Duodenal mucosa (tissue), 2 donors: ENCODE measurements at regions not wholly inside any gene's neighbourhood (a gene's known extent, or its start where the extent isn't known, plus 50 kb on each side); places are given as distances from the start of the nearest gene placed in this dataset.
"Not testable (repeated sequence)": the region's sequence is repeated elsewhere in the genome, so short reads cannot be mapped to it uniquely, and the experiment has no call there.

Experiments used
- H3K27ac ChIP-seq: one replicate; pipeline ENCODE4 v1.7.0; 2013; ENCODE audit warnings: low read depth, low read length
- H3K27me3 ChIP-seq, 2 donors: one replicate each; pipeline ENCODE4 v1.7.0; 2013; ENCODE audit warnings: low read length in 2 of 2, control low read depth in 1 of 2; ENCODE audit not compliant: insufficient read depth in 2 of 2, control insufficient read depth in 1 of 2
- H3K36me3 ChIP-seq, 2 donors: one replicate each; pipeline ENCODE4 v1.7.0; 2013; ENCODE audit warnings: low read length in 2 of 2, control low read depth in 1 of 2; ENCODE audit not compliant: insufficient read depth in 2 of 2, control insufficient read depth in 1 of 2
- H3K4me1 ChIP-seq, 2 donors: one replicate each; pipeline ENCODE4 v1.7.0; 2013; ENCODE audit warnings: low read length in 2 of 2, control low read depth in 1 of 2; ENCODE audit not compliant: insufficient read depth in 2 of 2, control insufficient read depth in 1 of 2
- H3K4me3 ChIP-seq, 2 donors: one replicate each; pipeline ENCODE4 v1.7.0; 2013; ENCODE audit warnings: low read length in 2 of 2, low read depth in 1 of 2
- H3K9ac ChIP-seq, 2 donors: one replicate each; pipeline ENCODE4 v1.7.0; 2013; ENCODE audit warnings: low read length in 2 of 2, low read depth in 1 of 2
- H3K9me3 ChIP-seq, 2 donors: one replicate each; pipeline ENCODE4 v1.7.0; 2013; ENCODE audit warnings: low read length in 2 of 2, control low read depth in 1 of 2; ENCODE audit not compliant: control insufficient read depth in 1 of 2

DNA sequence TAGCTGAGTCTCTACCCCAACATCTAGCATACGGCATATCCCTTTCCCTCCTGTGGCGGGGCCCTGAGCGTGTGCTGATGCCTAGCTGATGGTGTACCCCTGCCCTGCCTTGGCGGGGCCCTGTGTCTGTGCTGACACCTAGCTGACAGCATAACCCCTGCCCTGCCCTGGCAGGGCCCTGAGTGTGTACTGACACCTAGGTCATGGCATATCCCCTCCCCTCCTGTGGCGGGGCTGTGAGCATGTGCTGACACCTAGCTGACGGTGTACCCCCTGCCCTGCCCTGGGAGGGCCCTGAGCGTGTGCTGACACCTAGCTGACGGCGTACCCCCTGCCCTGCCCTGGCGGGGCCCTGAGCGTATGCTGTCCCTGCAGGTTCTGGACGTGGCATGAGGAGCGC, 414.0 kb upstream of the AMELY start:
- H3K9ac ChIP-seq = no peak overlapping the region
- no peak overlapping the region for H3K4me3 ChIP-seq
- H3K36me3 ChIP-seq = peaks cover 0 to 16% of the 10 kb centered on the region in 2 donors
- no peak overlapping the region for H3K27ac ChIP-seq
- H3K4me1 ChIP-seq = no peaks in the 10 kb centered on the region
- H3K9me3 ChIP-seq = no peaks in the 10 kb centered on the region
- no peaks in the 10 kb centered on the region for H3K27me3 ChIP-seq

DNA sequence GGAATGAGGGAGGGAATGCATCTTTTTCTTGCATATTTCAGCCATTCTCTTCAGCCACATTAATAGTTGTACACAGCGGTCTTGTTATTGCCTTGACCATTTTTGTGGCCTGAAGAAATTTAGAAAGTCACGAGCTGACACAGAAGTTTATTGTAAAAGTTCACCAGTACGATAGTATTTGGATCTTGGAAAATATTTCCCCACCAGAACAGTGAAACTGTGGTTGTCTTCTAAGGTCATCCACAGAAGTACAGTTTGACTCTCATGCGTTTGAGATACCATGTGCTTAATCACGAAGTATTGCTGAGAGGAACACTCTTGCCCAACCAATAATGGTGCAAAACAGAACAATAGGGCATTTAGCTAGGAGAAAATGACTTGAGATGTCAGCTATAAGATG, 409.2 kb upstream of the AMELY start:
- Histone ChIP-seq H3K27ac (no peak overlapping the region), H3K27me3 (no peaks in the 10 kb centered on the region), H3K4me1 (no peaks in the 10 kb centered on the region), H3K36me3 (peaks cover 0 to 12% of the 10 kb centered on the region in 2 donors), H3K9ac (no peak overlapping the region), H3K9me3 (no peaks in the 10 kb centered on the region), H3K4me3 (no peak overlapping the region)

DNA sequence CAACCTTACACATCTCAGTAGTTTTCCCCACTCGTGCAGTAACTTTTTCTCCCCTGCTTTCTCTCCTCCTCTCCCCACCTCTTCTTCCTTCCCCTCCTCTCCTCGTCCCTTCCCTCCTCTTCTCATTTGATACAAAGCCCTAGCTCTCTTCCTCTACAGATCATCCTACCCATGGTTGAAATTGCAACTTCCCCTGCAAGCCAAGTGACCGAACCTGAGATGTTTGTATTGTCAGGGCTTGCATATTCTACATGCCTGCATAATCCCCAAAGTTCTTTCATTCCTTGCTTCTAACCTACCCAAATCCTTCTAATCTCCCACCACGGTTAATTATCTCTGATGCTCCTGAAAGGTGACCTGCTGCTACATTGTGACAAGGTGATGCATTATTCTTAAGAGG, 408.6 kb upstream of the AMELY start:
- not testable (repeated sequence) for H3K9ac ChIP-seq, H3K27me3 ChIP-seq, H3K27ac ChIP-seq, H3K9me3 ChIP-seq, H3K36me3 ChIP-seq, H3K4me3 ChIP-seq, H3K4me1 ChIP-seq

DNA sequence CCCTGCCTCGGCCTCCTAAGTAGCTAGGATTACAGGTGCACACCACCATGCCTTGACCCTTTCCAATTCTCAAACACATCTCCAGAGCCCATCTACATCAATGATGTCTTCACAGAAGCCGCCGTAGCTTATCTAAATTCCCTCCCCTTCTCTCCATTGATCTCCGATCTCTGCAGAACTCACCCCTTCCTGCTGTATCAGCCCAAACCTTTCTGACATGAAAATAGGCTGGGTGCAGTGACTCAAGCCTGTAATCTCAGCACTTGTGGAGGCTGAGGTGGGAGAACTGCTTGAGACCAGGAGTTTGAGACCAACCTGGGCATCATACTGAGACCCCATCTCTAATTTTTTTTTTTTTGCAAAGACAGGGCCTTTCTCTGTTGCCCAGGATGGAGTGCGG, 406.6 kb upstream of the AMELY start:
- Histone ChIP-seq H3K9ac (no peak overlapping the region), H3K4me3 (no peak overlapping the region), H3K27me3 (no peaks in the 10 kb centered on the region), H3K27ac (no peak overlapping the region), H3K4me1 (no peaks in the 10 kb centered on the region), H3K9me3 (no peaks in the 10 kb centered on the region), H3K36me3 (peaks cover 0 to 8% of the 10 kb centered on the region in 2 donors)

DNA sequence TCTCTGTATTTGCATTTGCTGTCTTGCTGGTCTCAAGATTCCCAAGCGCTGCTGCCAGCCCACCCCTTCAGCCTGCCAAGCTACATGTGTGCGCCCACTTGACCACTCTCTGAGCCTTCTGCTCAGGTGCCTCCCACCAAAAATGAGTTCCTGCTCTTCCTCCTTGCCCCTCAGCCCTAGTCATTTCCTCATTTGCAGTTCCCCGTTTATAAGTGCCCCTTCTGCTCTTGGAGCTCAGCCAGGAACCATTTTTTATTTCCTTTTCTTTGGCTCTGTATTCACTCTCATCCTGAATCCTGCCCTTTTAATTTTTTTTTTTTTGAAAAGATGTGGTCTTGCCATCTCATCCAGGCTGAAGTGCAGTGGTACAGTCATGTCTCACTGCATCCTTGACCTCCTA, 406.0 kb upstream of the AMELY start:
- Histone ChIP-seq H3K27ac (no peak overlapping the region), H3K4me3 (no peak overlapping the region), H3K27me3 (no peaks in the 10 kb centered on the region), H3K4me1 (no peaks in the 10 kb centered on the region), H3K9ac (no peak overlapping the region), H3K36me3 (peaks cover 0 to 8% of the 10 kb centered on the region in 2 donors), H3K9me3 (no peaks in the 10 kb centered on the region)

DNA sequence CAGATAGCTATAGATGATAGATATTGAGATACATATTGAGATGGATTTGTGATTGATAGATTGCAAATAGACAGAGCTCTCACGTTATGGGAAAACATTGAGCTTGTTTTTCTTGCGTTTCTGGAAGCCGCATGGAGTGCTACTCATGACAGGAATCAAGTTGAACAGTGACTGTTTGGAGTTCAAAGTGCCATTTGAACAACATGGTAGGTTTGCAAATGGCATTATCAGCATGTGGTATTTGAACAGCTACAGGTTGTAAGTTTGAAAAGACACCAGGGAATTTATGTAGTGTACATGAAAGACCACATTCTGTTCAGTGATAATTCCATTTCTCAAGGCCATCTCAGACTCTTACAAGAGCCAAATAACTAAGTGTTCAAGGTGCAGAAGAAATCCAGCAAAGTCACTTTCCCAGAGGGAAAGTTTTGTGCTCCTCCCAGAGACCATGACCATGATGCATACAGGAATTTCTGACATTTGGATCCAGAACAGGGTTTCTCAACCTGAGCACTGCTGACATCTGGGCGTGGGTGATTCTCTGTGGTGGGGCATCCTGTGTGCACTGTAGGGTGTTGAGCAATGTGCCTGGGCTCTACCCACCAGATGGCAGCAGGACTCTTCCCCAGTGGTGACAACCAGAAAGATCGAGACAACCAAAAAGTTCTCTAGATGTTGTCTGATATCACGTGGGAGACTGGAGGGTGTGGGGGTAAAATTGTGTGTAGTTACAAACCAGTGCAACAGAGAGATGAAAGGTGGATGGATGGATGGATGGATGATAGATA, 399.1 kb upstream of the AMELY start:
- no peak overlapping the region for H3K27ac ChIP-seq
- no peak overlapping the region for H3K9ac ChIP-seq
- peaks cover 0 to 4% of the 10 kb centered on the region in 2 donors for H3K36me3 ChIP-seq
- H3K4me1 ChIP-seq = no peaks in the 10 kb centered on the region
- no peaks in the 10 kb centered on the region for H3K9me3 ChIP-seq
- no peaks in the 10 kb centered on the region for H3K27me3 ChIP-seq
- no peak overlapping the region for H3K4me3 ChIP-seq

DNA sequence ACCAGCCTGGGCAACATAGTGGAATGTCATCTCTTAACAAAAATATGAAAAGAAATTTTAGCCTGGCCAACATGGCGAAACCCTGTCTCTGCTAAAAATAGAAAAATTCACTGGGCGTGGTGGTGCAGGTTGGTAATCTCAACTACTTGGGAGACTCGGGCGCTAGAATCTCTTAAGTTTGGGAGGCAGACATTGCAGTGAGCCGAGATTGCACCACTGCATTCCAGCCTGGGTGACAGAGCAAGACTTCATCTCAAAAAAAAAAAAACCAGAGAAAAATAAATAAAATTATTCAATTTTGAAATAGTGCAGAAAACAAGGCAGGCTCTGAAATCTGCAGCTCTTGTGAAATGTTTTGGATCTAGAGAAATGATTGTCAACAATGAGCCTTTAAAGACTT, 397.3 kb upstream of the AMELY start:
- H3K4me1 ChIP-seq = no peaks in the 10 kb centered on the region
- H3K27me3 ChIP-seq = no peaks in the 10 kb centered on the region
- H3K4me3 ChIP-seq = no peak overlapping the region
- no peak overlapping the region for H3K9ac ChIP-seq
- H3K9me3 ChIP-seq = no peaks in the 10 kb centered on the region
- peaks cover 9 to 17% of the 10 kb centered on the region in 2 donors for H3K36me3 ChIP-seq
- H3K27ac ChIP-seq = no peak overlapping the region

DNA sequence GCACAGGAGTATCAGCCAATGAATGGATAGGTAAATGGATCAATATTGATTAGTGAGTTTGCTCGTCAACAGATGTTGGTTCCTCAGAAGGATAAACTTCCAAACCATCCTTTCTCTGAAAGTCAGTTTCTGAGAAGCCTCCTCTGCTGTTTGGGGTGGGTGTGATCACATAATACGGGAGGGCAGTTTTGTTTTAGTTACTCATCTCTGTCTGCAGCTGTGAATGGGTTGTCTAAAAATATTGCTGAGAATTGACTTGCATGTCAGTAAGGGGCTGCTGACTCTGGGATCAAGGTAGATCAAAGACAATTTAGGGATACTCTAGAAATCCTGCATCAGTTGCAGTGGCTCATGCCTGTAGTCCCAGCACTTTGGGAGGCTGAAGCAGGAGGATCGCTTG, 390.8 kb upstream of the AMELY start:
- no peak overlapping the region for H3K27ac ChIP-seq
- H3K9ac ChIP-seq = no peak overlapping the region
- H3K4me1 ChIP-seq = no peaks in the 10 kb centered on the region
- H3K27me3 ChIP-seq = no peaks in the 10 kb centered on the region
- H3K9me3 ChIP-seq = no peaks in the 10 kb centered on the region
- peaks cover 9 to 18% of the 10 kb centered on the region in 2 donors for H3K36me3 ChIP-seq
- H3K4me3 ChIP-seq = no peak overlapping the region

DNA sequence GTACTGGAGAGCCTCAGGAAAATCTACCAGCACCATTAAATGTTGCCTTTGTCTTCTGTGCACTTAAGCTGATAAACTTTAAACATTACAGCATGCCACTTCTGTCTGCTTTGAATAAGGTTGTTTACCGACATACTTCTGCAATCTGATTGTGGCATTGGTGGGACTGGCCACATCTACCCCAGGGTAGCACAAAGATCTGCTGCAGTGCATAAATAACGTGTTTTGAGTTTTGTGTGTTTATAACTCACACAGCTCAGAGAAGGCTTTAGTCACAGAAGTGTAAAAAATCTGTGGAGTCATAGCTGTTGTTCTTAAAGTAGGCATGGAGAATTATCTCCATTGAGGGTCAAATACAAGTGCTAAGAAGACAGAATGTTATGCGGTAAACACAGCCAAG, 388.4 kb upstream of the AMELY start:
- no peaks in the 10 kb centered on the region for H3K27me3 ChIP-seq
- H3K9me3 ChIP-seq = no peaks in the 10 kb centered on the region
- no peaks in the 10 kb centered on the region for H3K4me1 ChIP-seq
- no peak overlapping the region for H3K27ac ChIP-seq
- H3K4me3 ChIP-seq = no peak overlapping the region
- peaks cover 4 to 8% of the 10 kb centered on the region in 2 donors for H3K36me3 ChIP-seq
- H3K9ac ChIP-seq = no peak overlapping the region

DNA sequence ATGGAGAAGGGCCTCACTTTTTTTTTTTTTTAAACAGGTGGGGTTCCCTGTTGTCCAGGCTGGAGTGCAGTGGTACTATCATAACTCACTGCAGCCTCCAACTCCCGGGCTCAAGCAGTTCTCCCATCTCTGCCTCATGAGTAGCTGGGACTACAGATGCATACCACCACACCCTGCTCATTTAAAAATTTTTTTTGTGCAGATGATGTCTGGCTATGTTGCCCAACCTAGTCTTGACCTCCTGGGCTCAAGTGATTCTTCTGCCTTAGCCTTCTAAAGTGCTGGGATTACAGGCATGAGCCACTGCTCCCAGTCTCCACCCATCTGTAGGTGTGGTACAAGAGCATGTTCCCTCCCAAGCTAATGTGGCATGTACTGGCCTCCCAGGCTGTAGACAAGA, 380.6 kb upstream of the AMELY start:
- H3K9ac ChIP-seq = no peak overlapping the region
- H3K9me3 ChIP-seq = no peaks in the 10 kb centered on the region
- no peaks in the 10 kb centered on the region for H3K36me3 ChIP-seq
- no peak overlapping the region for H3K4me3 ChIP-seq
- no peak overlapping the region for H3K27ac ChIP-seq
- no peaks in the 10 kb centered on the region for H3K27me3 ChIP-seq
- no peaks in the 10 kb centered on the region for H3K4me1 ChIP-seq
